Nephron progenitor cell (in vitro differentiated cells): ENCODE measurements at regions not wholly inside any gene's neighbourhood (a gene's known extent, or its start where the extent isn't known, plus 50 kb on each side); places are given as distances from the start of the nearest gene placed in this dataset.

ENCODE experiments used
- DNase-seq: peaks from one replicate; pipeline ENCODE4 v3.0.0; 2021
- H3K27ac Mint-ChIP-seq: 2 replicates; pipeline ENCODE4 v1.8.0; 2021; ENCODE audit warnings: mild to moderate bottlenecking, moderate library complexity, mixed read lengths
- H3K27me3 Mint-ChIP-seq: 2 replicates; pipeline ENCODE4 v1.8.0; 2021; ENCODE audit warnings: mild to moderate bottlenecking, low read depth, mixed read lengths; ENCODE audit not compliant: poor library complexity
- H3K36me3 Mint-ChIP-seq: 2 replicates; pipeline ENCODE4 v1.8.0; 2021; ENCODE audit warnings: low read depth, mixed read lengths
- H3K4me1 Mint-ChIP-seq: 2 replicates; pipeline ENCODE4 v1.8.0; 2021; ENCODE audit warnings: mixed read lengths
- H3K4me3 Mint-ChIP-seq: 2 replicates; pipeline ENCODE4 v1.8.0; 2021; ENCODE audit warnings: mild to moderate bottlenecking, moderate library complexity, mixed read lengths
- H3K9me3 Mint-ChIP-seq: 2 replicates; pipeline ENCODE4 v1.8.0; 2021; ENCODE audit warnings: mild to moderate bottlenecking, moderate library complexity, mixed read lengths
- CTCF ChIP-seq: fragments of 200-600 bp; sonication (generic); IDR thresholded peaks from 2 replicates; pipeline ENCODE4 v1.5.0; 2021; ENCODE audit warnings: antibody characterized with exemption

GRCh38 chr4:4808086-4808485 is 51.4 kb upstream of the MSX1 start:
- no peak for TF ChIP-seq CTCF
- H3K36me3 Mint-ChIP-seq, result peaks cover 11% of the 10 kb centered on the region
- H3K4me1 Mint-ChIP-seq, result peaks cover 60% of the 10 kb centered on the region
- DNase-seq, result no peak
- no peak overlapping the region for H3K27ac Mint-ChIP-seq
- H3K27me3 Mint-ChIP-seq, result peaks cover 15% of the 10 kb centered on the region
- H3K9me3 Mint-ChIP-seq, result peaks cover 14% of the 10 kb centered on the region
- no peak overlapping the region for H3K4me3 Mint-ChIP-seq

GRCh38 chr4:4805887-4806286 is 53.6 kb upstream of the MSX1 start:
- H3K9me3 Mint-ChIP-seq, result peaks cover 21% of the 10 kb centered on the region
- DNase-seq, result no peak
- H3K36me3 Mint-ChIP-seq, result peaks cover 16% of the 10 kb centered on the region
- peaks cover 12% of the 10 kb centered on the region for H3K27me3 Mint-ChIP-seq
- H3K4me3 Mint-ChIP-seq, result no peak overlapping the region
- H3K4me1 Mint-ChIP-seq, result peaks cover 52% of the 10 kb centered on the region
- TF ChIP-seq CTCF, result no peak
- no peak overlapping the region for H3K27ac Mint-ChIP-seq

GRCh38 chr4:4803912-4804296 is 55.6 kb upstream of the MSX1 start:
- Mint-ChIP-seq H3K27ac (no peak overlapping the region), H3K9me3 (peaks cover 21% of the 10 kb centered on the region), H3K4me3 (no peak overlapping the region), H3K4me1 (peaks cover 37% of the 10 kb centered on the region), H3K27me3 (peaks cover 12% of the 10 kb centered on the region), H3K36me3 (peaks cover 16% of the 10 kb centered on the region)
- no peak for DNase-seq
- no peak for TF ChIP-seq CTCF

GRCh38 chr4:4803216-4803911 is 56.1 kb upstream of the MSX1 start:
- no peak for TF ChIP-seq CTCF
- Mint-ChIP-seq H3K4me1 (peaks cover 37% of the 10 kb centered on the region), H3K27ac (no peak overlapping the region), H3K36me3 (peaks cover 13% of the 10 kb centered on the region), H3K27me3 (peaks cover 15% of the 10 kb centered on the region), H3K9me3 (peaks cover 16% of the 10 kb centered on the region), H3K4me3 (no peak overlapping the region)
- DNase-seq, result no peak

GRCh38 chr4:4800646-4801408 is 58.6 kb upstream of the MSX1 start:
- peaks cover 31% of the 10 kb centered on the region for H3K4me1 Mint-ChIP-seq
- no peak overlapping the region for H3K27ac Mint-ChIP-seq
- H3K9me3 Mint-ChIP-seq, result peaks cover 29% of the 10 kb centered on the region
- H3K27me3 Mint-ChIP-seq, result peaks cover 16% of the 10 kb centered on the region
- H3K36me3 Mint-ChIP-seq, result peaks cover 23% of the 10 kb centered on the region
- no peak for DNase-seq
- no peak overlapping the region for H3K4me3 Mint-ChIP-seq
- TF ChIP-seq CTCF, result no peak
